HG03159 (cell line): ENCODE measurements at regions not wholly inside any gene's neighbourhood (a gene's known extent, or its start where the extent isn't known, plus 50 kb on each side); places are given as distances from the start of the nearest gene placed in this dataset.
"Not testable (repeated sequence)": the region's sequence is repeated elsewhere in the genome, so short reads cannot be mapped to it uniquely, and the experiment has no call there.

Source experiments
- ATAC-seq: cut with Tn5 transposase; IDR thresholded peaks from one replicate; pipeline ENCODE4 v1.9.1; 2021; ENCODE audit warnings: mild to moderate bottlenecking, moderate library complexity; ENCODE audit not compliant: unreplicated experiment

GRCh38 chr10:44724415-44725174 is 186.5 kb upstream of the TMEM72 start:
- peak; percentile 42 for ATAC-seq

GRCh38 chr10:44725404-44725803 is 185.7 kb upstream of the TMEM72 start:
- peak; percentile 90 for ATAC-seq

- no peak for ATAC-seq
Measured at GRCh38 chr10:44731283-44731682, 179.9 kb upstream of the TMEM72 start.

- ATAC-seq: no peak
Measured at GRCh38 chr10:44733501-44734488, 177.3 kb upstream of the TMEM72 start.

- ATAC-seq: no peak
Measured at GRCh38 chr10:44742248-44742647, 168.9 kb upstream of the TMEM72 start.

GRCh38 chr10:44743535-44743934 is 167.6 kb upstream of the TMEM72 start:
- ATAC-seq: no peak

GRCh38 chr10:44745920-44746319 is 165.2 kb upstream of the TMEM72 start:
- ATAC-seq: no peak

- ATAC-seq: no peak
Measured at GRCh38 chr10:44747593-44748172, 163.5 kb upstream of the TMEM72 start.

GRCh38 chr10:44749151-44749550 is 162.0 kb upstream of the TMEM72 start:
- ATAC-seq: no peak

GRCh38 chr10:44752451-44753441 is 158.4 kb upstream of the TMEM72 start:
- ATAC-seq: no peak

GRCh38 chr10:44754355-44754754 is 156.8 kb upstream of the TMEM72 start:
- not testable (repeated sequence) for ATAC-seq

- no peak for ATAC-seq
Measured at GRCh38 chr10:44755481-44755880, 155.7 kb upstream of the TMEM72 start.

GRCh38 chr10:44756216-44756615 is 154.9 kb upstream of the TMEM72 start:
- no peak for ATAC-seq

- ATAC-seq: no peak
Measured at GRCh38 chr10:44757551-44758205, 153.5 kb upstream of the TMEM72 start.

- no peak for ATAC-seq
Measured at GRCh38 chr10:44759122-44759521, 152.0 kb upstream of the TMEM72 start.

- ATAC-seq: no peak
Measured at GRCh38 chr10:44760513-44760912, 150.6 kb upstream of the TMEM72 start.

GRCh38 chr10:44761076-44761475 is 150.1 kb upstream of the TMEM72 start:
- no peak for ATAC-seq

- no peak for ATAC-seq
Measured at GRCh38 chr10:44763331-44763730, 147.8 kb upstream of the TMEM72 start.

GRCh38 chr10:44765299-44765698 is 145.8 kb upstream of the TMEM72 start:
- no peak for ATAC-seq

- ATAC-seq: no peak
Measured at GRCh38 chr10:44766631-44767030, 144.5 kb upstream of the TMEM72 start.
